ENCODE measurements at regions not wholly inside any gene's neighbourhood (a gene's known extent, or its start where the extent isn't known, plus 50 kb on each side); places are given as distances from the start of the nearest gene placed in this dataset.

DNA sequence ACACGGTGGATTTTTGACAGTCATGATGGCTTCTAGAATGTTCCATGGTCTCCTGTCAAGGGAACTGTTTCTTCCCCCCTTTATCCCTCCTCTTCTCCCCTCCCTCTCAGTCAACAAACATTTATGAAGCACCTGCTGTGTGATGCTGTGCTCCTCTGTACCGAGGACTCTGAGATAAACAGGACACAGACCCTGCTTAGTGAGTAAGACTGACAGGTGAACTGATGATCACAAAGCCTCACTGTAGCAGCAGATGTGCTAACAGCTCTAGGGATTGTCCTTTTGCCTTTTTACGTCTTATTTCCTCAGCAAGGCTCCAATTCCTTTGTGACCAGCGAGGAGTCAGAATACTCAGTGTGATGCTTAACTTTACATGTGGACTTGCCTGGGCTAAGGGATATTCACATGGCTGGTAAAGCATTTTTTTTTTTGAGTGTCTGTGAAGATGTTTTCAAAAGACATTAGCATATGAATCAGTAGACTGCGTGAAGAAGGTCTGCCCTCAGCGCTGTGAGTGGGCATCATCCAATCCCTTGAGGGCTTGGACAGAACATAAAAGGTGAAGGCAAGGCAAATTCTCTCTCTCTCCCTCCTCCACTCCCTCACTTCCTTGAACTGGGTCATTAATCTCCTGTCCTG, 170.1 kb downstream of the ADRA2A start:
- H3K4me3 Mint-ChIP-seq: no peak overlapping the region
- H3K27me3 Mint-ChIP-seq: peaks cover 10 to 76% (median 28%) of the 10 kb centered on the region in 5 donors
- POLR2A ChIA-PET: no interaction called here

GRCh38 chr10:111247781-111248389, 171.1 kb downstream of the ADRA2A start:
- H3K4me3 Mint-ChIP-seq: no peak overlapping the region
- peaks cover 10 to 80% (median 30%) of the 10 kb centered on the region in 5 donors for H3K27me3 Mint-ChIP-seq

More for the DNA sequence above, 170.1 kb downstream of the ADRA2A start:
- peaks cover 0 to 4% (median 0%) of the 10 kb centered on the region in 3 donors for H3K36me3 Mint-ChIP-seq
- H3K4me1 Mint-ChIP-seq: no peaks in the 10 kb centered on the region
- H3K9me3 Mint-ChIP-seq: peaks cover 0 to 4% (median 0%) of the 10 kb centered on the region in 9 donors
- peak in 1 of 10 donors; percentile 43 for DNase-seq
- H3K27ac Mint-ChIP-seq: peak overlapping the region in 1 of 10 donors; percentile 74
- no peak for ATAC-seq

GRCh38 chr10:111249925-111250324, 173.1 kb downstream of the ADRA2A start:
- ATAC-seq (no peak), DNase-seq (no peak)
- POLR2A ChIA-PET: no interaction called here
- H3K9me3 Mint-ChIP-seq: peaks cover 0 to 4% (median 0%) of the 10 kb centered on the region in 9 donors
- H3K27me3 Mint-ChIP-seq: peaks cover 8 to 68% (median 23%) of the 10 kb centered on the region in 5 donors
- H3K27ac Mint-ChIP-seq: no peak overlapping the region
- H3K4me3 Mint-ChIP-seq: no peak overlapping the region
- peaks cover 0 to 4% (median 0%) of the 10 kb centered on the region in 3 donors for H3K36me3 Mint-ChIP-seq
- H3K4me1 Mint-ChIP-seq: no peaks in the 10 kb centered on the region

More at GRCh38 chr10:111247781-111248389, 171.1 kb downstream of the ADRA2A start:
- Mint-ChIP-seq H3K9me3 (peaks cover 0 to 4% (median 0%) of the 10 kb centered on the region in 9 donors), H3K36me3 (peaks cover 0 to 4% (median 0%) of the 10 kb centered on the region in 3 donors), H3K27ac (no peak overlapping the region), H3K4me1 (no peaks in the 10 kb centered on the region)
- POLR2A ChIA-PET: no interaction called here
- no peak for DNase-seq
- no peak for ATAC-seq

GRCh38 chr10:111261081-111261615, 184.3 kb downstream of the ADRA2A start:
- Mint-ChIP-seq H3K4me1 (no peaks in the 10 kb centered on the region), H3K27ac (no peak overlapping the region), H3K9me3 (peaks cover 0 to 2% (median 0%) of the 10 kb centered on the region in 9 donors), H3K27me3 (peaks cover 12 to 37% (median 17%) of the 10 kb centered on the region in 5 donors), H3K36me3 (no peaks in the 10 kb centered on the region), H3K4me3 (no peak overlapping the region)
- POLR2A ChIA-PET: no interaction called here
- ATAC-seq (no peak), DNase-seq (peak in 1 of 10 donors; percentile 30)

DNA sequence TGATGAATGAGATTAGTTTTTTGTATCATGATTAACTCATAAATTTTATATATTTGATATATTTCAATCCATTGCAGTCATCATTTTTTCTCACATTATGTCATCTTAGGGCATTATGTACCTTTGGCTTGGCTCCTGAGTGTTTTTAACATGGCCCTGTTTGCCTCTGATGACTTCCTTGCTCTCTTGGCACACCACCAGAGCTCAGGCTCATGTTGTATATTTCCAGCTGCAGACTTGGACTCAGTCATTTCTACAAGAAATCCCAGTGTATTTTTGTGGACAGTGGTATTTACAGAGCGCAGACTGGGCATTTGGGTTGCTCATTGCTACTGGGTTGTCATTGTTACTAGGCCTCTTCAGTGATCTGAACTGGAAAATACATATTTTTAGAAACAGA, 188.5 kb downstream of the ADRA2A start:
- no peaks in the 10 kb centered on the region for H3K4me1 Mint-ChIP-seq
- no peaks in the 10 kb centered on the region for H3K36me3 Mint-ChIP-seq
- no peaks in the 10 kb centered on the region for H3K9me3 Mint-ChIP-seq

GRCh38 chr10:111266165-111266564, 189.3 kb downstream of the ADRA2A start:
- POLR2A ChIA-PET: no interaction called here
- Mint-ChIP-seq H3K27me3 (peaks cover 23 to 58% (median 40%) of the 10 kb centered on the region in 5 donors), H3K27ac (no peak overlapping the region), H3K9me3 (no peaks in the 10 kb centered on the region), H3K4me1 (no peaks in the 10 kb centered on the region), H3K4me3 (no peak overlapping the region), H3K36me3 (no peaks in the 10 kb centered on the region)
- no peak for DNase-seq
- ATAC-seq: no peak

More for the DNA sequence above, 188.5 kb downstream of the ADRA2A start:
- H3K27me3 Mint-ChIP-seq: peaks cover 23 to 52% (median 39%) of the 10 kb centered on the region in 5 donors
- H3K4me3 Mint-ChIP-seq: no peak overlapping the region
- no peak for DNase-seq
- no peak for ATAC-seq
- H3K27ac Mint-ChIP-seq: no peak overlapping the region
- POLR2A ChIA-PET: no interaction called here

- POLR2A ChIA-PET: no interaction called here
- no peaks in the 10 kb centered on the region for H3K4me1 Mint-ChIP-seq
- no peaks in the 10 kb centered on the region for H3K9me3 Mint-ChIP-seq
- no peak overlapping the region for H3K4me3 Mint-ChIP-seq
- H3K27me3 Mint-ChIP-seq: peaks cover 19 to 65% (median 44%) of the 10 kb centered on the region in 5 donors
- no peaks in the 10 kb centered on the region for H3K36me3 Mint-ChIP-seq
- no peak overlapping the region for H3K27ac Mint-ChIP-seq
- DNase-seq (no peak), ATAC-seq (no peak)
These were observed 190.8 kb downstream of the ADRA2A start for GRCh38 chr10:111267673-111268072.

- POLR2A ChIA-PET: no interaction called here
- peaks cover 11 to 66% (median 39%) of the 10 kb centered on the region in 5 donors for H3K27me3 Mint-ChIP-seq
- no peak overlapping the region for H3K4me3 Mint-ChIP-seq
- no peak overlapping the region for H3K27ac Mint-ChIP-seq
- no peaks in the 10 kb centered on the region for H3K4me1 Mint-ChIP-seq
- H3K36me3 Mint-ChIP-seq: no peaks in the 10 kb centered on the region
- ATAC-seq: no peak
- no peak for DNase-seq
- H3K9me3 Mint-ChIP-seq: peaks cover 0 to 1% (median 0%) of the 10 kb centered on the region in 9 donors
These were observed 196.4 kb downstream of the ADRA2A start for GRCh38 chr10:111273235-111273634.

- ATAC-seq (no peak), DNase-seq (no peak)
- POLR2A ChIA-PET: no interaction called here
- H3K27me3 Mint-ChIP-seq: peaks cover 11 to 62% (median 41%) of the 10 kb centered on the region in 5 donors
- no peak overlapping the region for H3K27ac Mint-ChIP-seq
- H3K4me1 Mint-ChIP-seq: no peaks in the 10 kb centered on the region
- H3K9me3 Mint-ChIP-seq: peaks cover 0 to 4% (median 0%) of the 10 kb centered on the region in 9 donors
- H3K4me3 Mint-ChIP-seq: no peak overlapping the region
- no peaks in the 10 kb centered on the region for H3K36me3 Mint-ChIP-seq
These were observed 196.8 kb downstream of the ADRA2A start for GRCh38 chr10:111273635-111274034.

- peaks cover 0 to 4% (median 0%) of the 10 kb centered on the region in 9 donors for H3K9me3 Mint-ChIP-seq
- peaks cover 3 to 52% (median 29%) of the 10 kb centered on the region in 5 donors for H3K27me3 Mint-ChIP-seq
- no peaks in the 10 kb centered on the region for H3K36me3 Mint-ChIP-seq
- no peaks in the 10 kb centered on the region for H3K4me1 Mint-ChIP-seq
- DNase-seq (no peak), ATAC-seq (no peak)
- H3K27ac Mint-ChIP-seq: no peak overlapping the region
- H3K4me3 Mint-ChIP-seq: no peak overlapping the region
- POLR2A ChIA-PET: no interaction called here
These were observed 198.3 kb downstream of the ADRA2A start for GRCh38 chr10:111275091-111275490.

- POLR2A ChIA-PET: no interaction called here
- no peak overlapping the region for H3K27ac Mint-ChIP-seq
- no peaks in the 10 kb centered on the region for H3K4me1 Mint-ChIP-seq
- peaks cover 0 to 4% (median 0%) of the 10 kb centered on the region in 9 donors for H3K9me3 Mint-ChIP-seq
- no peak overlapping the region for H3K4me3 Mint-ChIP-seq
- DNase-seq: no peak
- H3K36me3 Mint-ChIP-seq: no peaks in the 10 kb centered on the region
- H3K27me3 Mint-ChIP-seq: peaks cover 3 to 36% (median 19%) of the 10 kb centered on the region in 5 donors
- ATAC-seq: no peak
These were observed 200.8 kb downstream of the ADRA2A start for GRCh38 chr10:111277661-111278060.

DNA sequence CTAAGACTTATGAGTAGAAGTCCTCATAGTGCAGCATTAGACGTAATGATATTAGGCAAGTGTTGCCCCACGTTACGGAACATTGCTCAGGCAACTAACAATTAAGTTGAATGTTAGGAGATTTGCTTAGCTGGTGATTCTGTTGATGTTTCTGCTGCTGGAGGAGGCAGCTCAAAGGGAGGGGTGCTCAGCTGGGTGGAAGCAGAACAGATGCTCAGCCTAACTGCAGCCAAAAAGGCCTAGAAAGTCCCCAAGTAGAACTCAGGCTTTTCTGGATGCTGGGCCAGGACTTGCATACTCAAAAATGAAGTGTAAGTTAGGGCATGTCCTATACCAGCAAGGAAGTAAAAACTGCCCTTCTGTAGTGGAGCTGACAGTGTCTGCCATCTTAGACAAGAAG, 201.4 kb downstream of the ADRA2A start:
- peaks cover 3 to 33% (median 15%) of the 10 kb centered on the region in 5 donors for H3K27me3 Mint-ChIP-seq
- POLR2A ChIA-PET: no interaction called here
- no peaks in the 10 kb centered on the region for H3K36me3 Mint-ChIP-seq
- no peak overlapping the region for H3K4me3 Mint-ChIP-seq
- no peaks in the 10 kb centered on the region for H3K4me1 Mint-ChIP-seq
- DNase-seq (no peak), ATAC-seq (no peak)
- no peak overlapping the region for H3K27ac Mint-ChIP-seq
- H3K9me3 Mint-ChIP-seq: peaks cover 0 to 4% (median 0%) of the 10 kb centered on the region in 9 donors

DNA sequence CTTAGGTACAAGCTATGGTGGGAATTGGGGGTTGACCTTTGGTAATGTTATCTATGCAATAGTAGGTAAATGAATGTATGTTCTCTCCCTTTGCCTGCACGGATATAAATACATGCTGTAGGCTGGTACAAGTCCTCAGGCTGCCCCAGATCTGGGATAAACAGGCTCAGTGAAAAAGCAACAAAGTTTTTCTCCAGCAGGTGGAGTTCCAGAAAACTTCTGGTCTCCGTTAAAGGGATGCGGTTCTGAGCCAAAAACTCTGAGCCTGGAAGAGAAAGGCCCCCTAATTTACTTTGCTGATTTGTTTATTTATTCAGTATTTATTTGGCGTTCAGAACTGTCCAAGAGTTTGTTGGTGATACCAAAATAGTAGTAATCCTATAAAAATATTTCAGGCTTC, 204.7 kb downstream of the ADRA2A start:
- no peaks in the 10 kb centered on the region for H3K4me1 Mint-ChIP-seq
- no peak overlapping the region for H3K4me3 Mint-ChIP-seq
- H3K9me3 Mint-ChIP-seq: peaks cover 0 to 4% (median 0%) of the 10 kb centered on the region in 9 donors
- H3K36me3 Mint-ChIP-seq: no peaks in the 10 kb centered on the region
- ATAC-seq: no peak
- no peak for DNase-seq
- peaks cover 0 to 22% (median 7%) of the 10 kb centered on the region in 5 donors for H3K27me3 Mint-ChIP-seq
- H3K27ac Mint-ChIP-seq: no peak overlapping the region
- POLR2A ChIA-PET: no interaction called here

Data from naive thymus-derived CD8-positive, alpha-beta T cell (primary cell).